HG02970 (cell line): ENCODE measurements at regions not wholly inside any gene's neighbourhood (a gene's known extent, or its start where the extent isn't known, plus 50 kb on each side); places are given as distances from the start of the nearest gene placed in this dataset.

ENCODE experiments used
- ATAC-seq: cut with Tn5 transposase; IDR thresholded peaks from one replicate; pipeline ENCODE4 v1.9.1; 2021; ENCODE audit warnings: mild to moderate bottlenecking, moderate library complexity, moderate number of reproducible peaks; ENCODE audit not compliant: unreplicated experiment, low FRiP score

DNA sequence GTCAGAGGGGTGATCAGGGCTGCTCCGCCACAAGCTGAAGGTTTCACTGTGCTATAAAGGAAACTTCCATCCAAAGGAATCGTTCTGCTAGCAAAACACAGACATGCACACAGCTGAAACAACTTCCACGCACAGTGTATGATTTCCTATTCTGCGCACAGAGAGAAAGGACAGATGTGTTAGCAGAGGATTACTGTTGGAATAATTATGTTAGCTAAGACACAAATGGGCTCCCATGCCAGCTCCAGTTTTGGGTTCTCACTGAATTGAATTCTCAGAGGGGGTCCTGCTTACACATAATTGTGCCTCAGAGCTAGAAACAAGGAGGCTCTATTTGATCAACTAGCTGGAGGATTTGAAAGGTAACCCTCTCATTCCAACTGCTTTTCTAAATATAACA lies 352.4 kb downstream of the IRX2 start:
- ATAC-seq, result no peak

DNA sequence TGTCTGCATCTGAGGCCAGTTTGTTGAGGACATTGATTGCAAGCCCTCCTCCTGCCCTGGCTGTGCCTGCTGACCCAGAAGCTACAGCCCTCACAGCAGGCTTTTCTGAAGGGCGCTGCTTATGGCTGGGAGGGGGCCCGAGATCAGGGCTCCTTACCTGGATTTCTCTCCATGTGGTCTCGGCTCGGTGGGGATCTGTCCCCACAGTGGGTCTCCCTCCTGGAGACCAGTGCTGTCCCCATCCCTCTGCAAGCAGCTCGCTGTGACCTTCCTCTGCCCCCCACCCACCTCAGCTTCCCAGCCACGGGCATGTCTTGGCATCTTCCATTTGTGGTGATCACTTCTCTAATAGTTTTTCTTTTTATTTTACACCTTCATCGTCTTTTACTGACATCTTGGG lies 357.9 kb downstream of the IRX2 start:
- ATAC-seq, result no peak

DNA sequence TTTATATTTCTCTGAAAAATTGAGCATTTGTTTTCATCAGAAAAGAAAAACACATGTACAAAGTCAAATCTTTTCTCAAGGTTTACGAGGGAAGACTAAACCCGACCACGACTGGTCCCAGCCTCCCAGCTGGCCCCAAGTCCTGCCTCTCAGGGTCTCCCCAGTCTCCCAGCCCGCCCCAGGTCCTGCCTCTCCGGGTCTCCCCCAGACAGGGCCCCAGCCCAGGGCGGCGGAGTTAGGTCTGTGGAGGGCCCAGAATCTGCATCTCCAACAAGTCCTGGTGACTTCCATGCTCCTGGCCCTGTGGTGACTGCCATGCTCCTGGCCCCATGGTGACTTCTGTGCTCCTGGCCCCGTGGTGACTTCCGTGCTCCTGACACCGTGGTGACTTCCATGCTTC lies 359.9 kb downstream of the IRX2 start:
- no peak for ATAC-seq

DNA sequence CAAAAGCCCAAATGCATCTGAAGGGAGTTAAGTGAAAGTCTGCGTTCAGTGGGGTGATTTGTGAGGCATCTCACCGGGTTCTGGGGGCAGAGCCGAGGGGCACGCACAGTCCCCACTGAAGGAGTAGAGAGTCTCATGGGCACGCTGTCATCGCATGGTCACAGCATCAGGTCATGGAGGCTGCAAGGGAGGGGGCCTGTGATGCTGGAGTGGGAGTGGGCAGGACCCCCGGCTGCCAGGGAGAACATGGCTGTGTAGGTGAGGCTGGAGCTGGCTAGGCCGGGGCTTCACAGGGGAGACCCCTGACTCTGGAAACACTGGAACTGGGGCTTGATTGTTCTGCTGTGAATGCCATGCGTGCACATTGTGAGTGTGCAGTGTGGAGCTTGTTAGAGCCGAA lies 360.5 kb downstream of the IRX2 start:
- ATAC-seq, result no peak

DNA sequence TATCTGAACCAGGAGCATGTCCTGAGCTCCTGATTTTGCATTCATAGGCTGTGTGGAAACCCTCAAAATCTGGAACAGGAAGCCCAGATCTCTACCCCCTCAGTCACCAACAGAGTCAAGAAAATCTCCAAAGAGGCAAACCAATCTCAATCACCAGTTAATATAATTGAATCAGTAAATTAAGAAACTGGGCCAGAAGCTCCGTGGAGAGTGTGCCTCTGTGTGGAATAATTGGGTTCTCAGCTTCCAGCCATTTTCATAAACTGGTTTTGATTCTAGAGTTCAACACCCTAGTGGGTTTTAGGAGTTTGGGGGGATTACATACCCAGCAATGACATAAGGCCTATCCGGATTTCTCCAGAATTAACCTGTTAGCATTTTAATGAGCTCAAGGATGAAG lies 362.9 kb downstream of the IRX2 start:
- no peak for ATAC-seq

DNA sequence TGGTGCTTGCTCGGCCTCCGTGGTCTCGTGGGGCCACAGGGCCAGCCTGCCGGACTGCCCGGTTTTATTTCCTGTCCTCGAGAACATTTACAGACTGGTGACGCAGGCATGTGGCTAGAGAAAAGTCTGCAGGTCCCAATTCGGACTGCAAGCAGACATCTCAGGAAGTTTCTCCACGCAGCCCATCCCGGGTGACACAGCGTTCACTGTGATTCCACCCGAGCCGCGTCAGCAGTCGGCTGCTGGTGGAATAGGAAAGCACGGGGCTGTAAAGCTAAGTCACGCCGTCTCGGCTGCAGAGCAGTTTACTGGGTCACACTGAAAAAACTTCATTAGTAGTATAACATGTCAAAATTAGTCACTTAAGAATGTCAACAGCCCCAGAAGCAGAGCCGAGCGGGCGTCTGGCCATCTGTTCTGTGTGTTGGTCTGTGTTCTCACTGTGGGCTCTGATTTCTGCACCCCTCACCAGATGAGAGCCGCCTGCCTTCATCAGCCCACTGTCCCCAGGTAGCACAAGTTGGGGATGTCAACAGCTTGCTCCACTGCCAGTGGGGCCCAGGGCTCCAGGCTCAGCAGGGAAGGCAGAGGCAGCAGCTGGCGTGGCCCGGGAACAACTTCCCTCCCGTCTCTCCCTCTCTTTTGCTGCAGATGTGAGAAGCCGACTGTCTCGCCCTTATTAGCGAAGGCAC lies 363.7 kb downstream of the IRX2 start:
- no peak for ATAC-seq

DNA sequence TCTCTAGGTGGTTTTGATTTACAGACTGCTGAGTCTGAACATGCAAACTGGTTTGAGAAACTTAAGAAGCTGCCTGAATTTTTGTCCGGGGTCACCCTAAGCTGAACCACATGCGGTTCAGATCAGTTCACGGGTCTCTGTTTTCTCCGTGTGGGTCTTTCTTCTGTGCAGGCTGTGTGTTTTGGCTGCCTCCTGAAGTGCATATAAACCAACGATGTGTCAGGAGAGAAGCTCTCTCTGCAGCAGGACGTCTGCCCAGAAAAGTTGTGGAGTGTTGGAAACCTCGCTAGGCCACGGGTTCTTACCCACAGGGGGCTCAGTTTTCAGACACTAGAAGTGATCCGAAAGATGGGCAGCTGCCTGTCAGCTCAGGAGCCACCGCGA lies 364.2 kb downstream of the IRX2 start:
- no peak for ATAC-seq

DNA sequence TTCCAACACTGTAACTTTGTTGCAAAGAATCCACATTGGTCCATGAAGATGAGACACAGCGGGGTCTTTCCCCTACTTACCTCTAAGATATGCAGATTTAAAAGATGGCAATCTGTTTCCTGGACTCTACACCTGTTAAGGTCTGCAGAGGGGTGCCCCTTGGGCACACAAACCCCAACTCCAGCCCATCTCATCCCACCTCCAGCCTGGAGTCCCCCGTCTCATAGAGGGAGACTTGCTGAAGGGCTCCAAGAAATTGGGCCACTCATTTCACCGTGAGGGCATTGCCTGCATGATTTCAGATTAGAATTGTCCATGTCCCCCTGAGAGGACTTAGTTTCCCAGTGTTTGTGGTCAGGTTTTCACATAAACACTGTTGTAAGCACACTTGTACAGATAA lies 365.7 kb downstream of the IRX2 start:
- no peak for ATAC-seq

DNA sequence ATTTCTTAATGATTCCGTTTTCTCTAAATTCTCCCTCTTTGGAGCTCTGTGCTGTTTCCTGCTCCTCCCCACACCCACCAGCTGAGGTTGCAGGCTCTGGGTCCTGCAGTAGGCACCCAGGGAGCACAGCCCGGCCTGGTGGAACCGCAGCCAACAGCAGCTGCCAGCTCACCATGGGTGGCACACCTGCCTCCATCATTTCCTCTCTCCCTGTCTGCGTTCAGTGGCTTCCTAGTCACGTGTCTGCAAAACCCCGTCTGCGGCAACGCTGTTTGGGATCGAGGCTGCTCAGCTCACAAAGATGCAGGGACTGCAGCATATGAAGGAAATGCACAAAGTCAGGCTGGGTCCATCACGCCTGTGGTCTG lies 367.8 kb downstream of the IRX2 start:
- no peak for ATAC-seq

DNA sequence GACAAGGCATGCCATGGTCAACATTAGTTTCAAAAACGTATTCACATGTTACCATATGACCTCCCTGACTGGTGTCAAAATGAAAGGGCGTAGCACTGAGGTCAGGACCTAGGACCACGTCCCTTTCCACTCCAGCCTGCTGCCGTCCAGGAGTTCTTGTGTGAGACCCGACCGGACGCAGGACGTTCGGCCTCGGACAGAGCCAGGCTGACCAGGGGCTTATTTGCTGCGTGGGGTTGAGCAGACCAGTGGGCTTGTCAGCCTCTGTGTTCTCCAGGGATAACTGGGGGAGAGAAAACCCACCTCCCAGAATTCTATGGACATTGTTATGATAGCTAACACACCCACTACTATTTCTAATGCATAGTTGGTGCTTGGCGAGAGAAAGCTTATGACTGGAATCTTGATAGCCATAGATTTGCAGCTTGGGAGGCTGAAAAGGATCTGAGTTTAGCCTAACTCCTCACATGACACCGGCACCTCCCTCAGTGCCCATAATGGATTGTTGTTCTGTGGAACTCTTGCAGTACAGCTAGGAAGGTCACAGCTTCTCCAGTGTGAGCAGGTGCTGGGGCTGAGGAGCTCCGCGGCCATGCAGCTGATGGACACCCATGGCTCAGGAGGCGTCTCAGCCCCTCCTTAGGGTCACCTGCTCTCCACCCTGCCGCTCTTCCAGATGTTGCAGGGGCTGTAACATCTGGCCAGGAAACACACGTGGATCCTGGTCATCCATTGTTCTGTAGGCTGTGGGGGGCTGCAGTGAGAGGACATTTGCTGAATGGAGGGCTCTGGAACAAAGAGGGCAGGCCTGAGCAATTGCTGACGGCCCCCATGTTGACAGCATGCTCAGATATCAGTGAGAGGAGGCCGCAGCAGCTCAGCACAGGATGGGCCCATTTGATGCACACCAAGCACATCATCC lies 368.4 kb downstream of the IRX2 start:
- ATAC-seq, result no peak

DNA sequence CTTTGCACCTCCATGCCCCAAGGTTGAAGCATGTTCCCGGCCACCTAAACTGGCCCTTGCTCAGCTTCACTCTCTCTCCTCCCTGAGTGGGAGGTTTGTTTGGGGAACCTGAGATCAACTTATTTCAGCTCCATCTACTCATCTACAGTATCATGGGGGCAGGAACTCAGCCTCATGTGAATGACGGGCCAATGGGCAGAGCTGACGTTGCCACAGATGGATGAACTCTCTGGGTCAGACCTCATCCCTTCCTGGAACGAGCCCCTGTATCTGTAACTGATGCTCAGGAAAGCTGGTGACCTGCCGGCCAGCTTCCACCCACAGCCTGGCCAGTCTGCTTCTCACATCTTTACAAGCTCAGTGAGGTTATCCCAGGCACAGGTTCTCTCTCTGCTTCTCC lies 369.6 kb downstream of the IRX2 start:
- no peak for ATAC-seq

DNA sequence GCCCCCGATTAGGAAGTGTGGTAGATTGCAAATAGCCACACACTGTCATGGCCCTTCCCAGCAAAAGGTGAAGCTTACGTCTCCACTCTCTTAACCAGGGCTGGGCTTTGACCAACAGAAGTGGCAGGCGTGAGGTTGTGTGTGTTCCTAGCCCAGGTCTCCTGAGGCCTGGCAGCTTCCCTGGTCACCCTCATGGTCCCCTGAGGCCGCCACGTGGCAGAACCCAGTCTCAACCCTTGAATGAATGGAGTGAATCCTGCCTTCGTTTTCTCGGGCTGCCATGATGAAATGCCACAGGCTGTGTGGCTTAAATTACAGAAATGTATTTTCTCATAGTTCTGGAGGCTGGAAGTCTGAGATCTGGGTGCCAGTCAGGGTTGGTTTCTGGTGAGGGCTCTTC lies 370.4 kb downstream of the IRX2 start:
- no peak for ATAC-seq

DNA sequence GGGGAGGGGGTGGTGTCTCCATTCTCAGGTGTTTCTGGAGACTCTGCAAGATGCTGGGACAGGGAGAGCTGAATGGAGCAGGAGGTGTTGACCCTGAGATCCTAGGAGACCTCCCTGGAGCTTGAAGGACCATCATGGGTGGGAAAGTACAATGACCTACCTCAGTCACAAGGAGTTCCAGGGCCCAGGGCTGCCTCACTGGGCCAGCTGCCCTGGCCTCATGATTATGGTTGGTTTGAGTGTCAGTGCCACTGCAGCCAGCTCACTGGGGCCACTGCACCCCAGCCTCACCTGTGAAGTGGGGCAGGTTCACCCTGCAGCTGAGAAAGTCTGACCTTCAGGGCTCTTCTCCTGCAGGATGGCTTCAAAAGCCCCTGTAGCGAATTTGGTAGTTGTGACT lies 372.5 kb downstream of the IRX2 start:
- no peak for ATAC-seq

DNA sequence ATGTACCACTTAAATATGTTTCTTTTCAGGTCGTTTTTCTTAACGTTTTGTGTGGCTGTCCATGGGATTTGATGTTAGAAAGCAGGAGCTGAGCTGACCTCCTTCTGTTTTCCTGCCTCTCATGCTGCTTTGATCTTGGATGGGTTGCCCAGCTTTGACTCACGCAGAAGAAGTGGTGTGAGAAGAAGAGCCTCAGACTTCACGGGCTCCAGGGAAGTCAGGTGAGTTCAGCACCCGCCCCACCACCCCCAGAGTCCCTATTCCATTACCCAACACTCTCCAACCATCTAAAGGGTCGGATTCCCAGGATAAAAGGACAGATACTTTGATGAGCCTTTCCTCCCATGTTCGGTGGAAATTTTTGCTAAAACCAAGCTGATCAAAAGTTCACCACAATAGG lies 373.4 kb downstream of the IRX2 start:
- ATAC-seq, result no peak

DNA sequence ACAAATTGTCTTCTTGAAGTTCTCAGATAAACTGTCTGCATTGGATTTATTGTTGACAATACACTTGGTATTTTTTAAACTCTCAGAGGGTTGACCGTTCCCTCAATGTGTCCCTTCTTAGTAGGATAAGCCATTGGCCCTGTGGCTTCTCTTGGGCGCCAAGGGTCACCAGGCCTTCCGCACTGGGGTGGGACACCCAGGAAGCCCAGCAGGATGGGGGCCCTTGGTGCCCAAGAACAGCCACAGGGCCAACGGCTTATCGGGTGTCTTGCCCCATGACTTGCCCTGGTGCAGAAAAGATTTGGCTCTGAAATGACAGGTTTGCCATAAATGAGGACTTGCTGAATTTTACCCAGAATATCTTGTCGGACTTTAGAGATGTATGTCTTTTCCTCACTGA lies 375.0 kb downstream of the IRX2 start:
- no peak for ATAC-seq

DNA sequence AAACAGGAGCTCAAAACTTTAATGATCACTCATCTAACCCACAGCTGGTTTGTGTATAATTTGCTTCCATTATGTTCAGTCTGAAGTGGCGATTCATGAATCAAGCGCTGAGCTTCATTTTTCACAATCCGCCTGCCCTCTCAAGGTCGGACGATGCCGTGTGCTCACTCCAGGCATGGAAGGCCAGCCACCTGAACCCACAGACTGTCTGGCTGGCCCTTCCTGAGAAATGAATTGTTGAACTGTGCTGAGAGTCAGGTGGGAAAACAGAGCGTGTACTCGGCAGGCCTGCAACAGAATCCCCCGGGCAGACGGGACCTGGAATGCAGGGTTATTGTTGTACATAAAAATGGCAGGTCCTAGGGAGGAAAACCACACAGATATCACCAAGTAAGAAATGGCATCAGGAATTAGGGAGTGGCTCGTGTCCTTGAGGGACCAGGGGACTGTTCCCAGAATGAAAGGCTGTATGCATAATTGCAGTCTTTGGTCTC lies 375.7 kb downstream of the IRX2 start:
- no peak for ATAC-seq

DNA sequence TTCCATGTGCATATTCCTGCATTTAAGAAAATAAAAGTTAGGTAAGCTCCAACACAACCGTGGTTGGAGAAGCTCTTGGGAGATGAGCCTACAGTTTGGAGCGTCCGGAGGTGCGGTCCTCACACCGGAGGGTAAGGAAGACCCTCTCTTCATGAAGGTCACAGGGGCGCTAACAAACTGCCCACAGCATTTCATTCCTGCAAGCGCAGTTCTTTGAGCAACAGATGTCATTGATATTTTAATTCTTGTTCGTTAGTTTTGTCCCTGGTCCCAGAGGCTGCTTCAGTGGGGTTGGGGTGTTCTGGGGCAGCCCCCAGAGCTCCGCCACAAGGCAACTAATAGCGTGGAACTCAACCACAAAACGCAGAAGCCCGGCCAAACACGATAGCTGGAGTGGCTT lies 376.2 kb downstream of the IRX2 start:
- ATAC-seq, result no peak

DNA sequence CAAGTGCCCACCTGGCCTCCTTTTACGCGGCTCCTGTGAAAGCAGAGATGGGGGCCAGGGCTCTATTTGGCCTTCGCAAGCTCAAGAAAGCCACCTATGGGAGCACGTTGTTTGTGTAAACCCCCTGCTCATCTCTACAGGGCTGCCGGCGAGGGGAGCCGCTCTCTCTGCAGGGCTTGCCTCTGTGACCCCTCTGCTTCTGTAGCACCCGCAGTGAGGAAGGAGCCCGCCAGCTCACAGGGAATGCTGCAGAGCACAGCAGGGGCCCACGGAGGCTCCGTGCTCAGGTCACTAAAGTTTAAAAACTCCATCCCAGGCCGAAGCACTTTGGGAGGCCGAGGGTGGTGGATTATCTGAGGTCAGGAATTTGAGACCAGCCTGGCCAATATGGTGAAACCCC lies 376.8 kb downstream of the IRX2 start:
- ATAC-seq, result no peak

DNA sequence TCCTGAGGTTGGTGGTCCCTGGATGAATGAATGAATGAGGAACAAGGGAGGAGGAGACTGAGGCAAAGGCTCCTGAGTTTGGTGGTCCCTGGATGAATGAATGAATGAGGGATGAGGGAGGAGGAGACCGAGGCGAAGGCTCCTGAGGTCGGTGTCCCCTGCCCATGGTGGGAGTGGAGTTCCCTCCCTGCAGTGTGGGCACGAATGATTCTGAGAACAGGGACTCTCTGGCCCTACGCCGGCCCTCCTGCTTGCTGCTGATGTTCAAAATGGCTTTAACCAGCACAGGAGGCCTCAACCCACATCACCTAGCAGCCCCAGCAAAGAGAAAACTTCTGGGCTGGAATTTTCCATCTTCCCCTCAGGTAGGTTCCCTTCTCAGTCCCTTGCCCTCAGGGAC lies 377.8 kb downstream of the IRX2 start:
- ATAC-seq, result no peak

DNA sequence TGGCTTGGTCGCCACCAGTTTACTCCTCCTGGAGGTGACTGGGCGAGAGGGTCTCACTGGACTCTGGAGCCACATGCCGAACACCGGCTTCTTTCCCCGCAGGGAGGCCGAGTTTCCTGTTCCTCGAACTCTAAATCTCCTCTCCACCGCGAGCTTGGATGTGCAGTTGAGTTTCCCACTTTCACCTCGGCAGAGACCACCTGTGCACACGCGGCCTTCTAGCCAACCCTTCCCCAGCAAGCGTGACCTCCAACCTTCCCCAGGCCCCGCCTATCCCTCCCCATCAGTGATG lies 380.1 kb downstream of the IRX2 start:
- ATAC-seq, result no peak

DNA sequence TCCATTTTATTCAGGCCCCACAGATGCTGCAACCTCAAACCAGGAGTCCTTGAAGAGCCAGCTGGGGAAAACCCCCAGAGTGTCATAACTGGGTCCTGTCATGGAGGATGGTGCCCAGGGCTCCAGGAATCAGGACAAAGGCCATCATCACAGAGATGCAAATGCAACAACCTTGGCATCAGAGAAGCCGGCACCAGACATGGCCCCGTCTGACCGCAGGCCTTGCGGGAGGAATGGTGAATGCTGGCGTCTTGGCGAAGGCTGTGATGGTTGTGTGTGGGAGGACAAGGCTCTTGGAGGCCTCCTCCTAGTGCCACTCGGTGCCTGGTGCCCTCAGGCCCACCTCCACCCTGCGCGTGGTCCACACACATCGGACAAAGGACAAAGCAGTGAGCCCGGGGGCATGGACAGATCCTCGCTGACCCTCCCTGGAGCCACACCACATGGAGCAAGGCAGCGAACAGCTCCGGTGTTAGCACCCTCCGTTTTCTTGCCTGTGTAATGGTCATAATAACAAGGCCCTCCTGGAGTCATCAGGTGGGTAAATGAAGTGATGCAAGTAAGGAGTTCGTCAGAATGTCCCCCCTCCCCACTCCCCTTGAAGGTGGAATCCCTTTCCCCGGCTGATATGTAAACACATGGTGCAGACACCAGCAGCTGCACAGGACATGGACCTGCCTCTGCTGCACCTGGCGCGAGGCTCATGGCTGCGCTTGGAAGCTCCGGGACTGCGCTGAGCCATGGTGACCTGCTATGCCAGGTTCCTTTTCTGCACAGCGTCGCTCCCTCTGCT lies 380.7 kb downstream of the IRX2 start:
- no peak for ATAC-seq
